ENCODE measurements at regions not wholly inside any gene's neighbourhood (a gene's known extent, or its start where the extent isn't known, plus 50 kb on each side); places are given as distances from the start of the nearest gene placed in this dataset.

GRCh38 chr19:23531976-23532375, 136.7 kb upstream of the ZNF91 start:
- DNase-seq: no peak

GRCh38 chr19:23531231-23531790, 136.0 kb upstream of the ZNF91 start:
- DNase-seq: no peak

GRCh38 chr19:23528376-23528775, 133.1 kb upstream of the ZNF91 start:
- DNase-seq: no peak

- DNase-seq: no peak
These were observed 132.5 kb upstream of the ZNF91 start for GRCh38 chr19:23527797-23528196.

- DNase-seq: no peak
These were observed 131.0 kb upstream of the ZNF91 start for GRCh38 chr19:23526302-23526701.

- no peak for DNase-seq
These were observed 130.1 kb upstream of the ZNF91 start for GRCh38 chr19:23525276-23525852.

- DNase-seq: no peak
These were observed 128.6 kb upstream of the ZNF91 start for GRCh38 chr19:23523863-23524262.

GRCh38 chr19:23522431-23522830, 127.2 kb upstream of the ZNF91 start:
- DNase-seq: no peak

GRCh38 chr19:23521471-23521870, 126.2 kb upstream of the ZNF91 start:
- DNase-seq: no peak

- DNase-seq: no peak
These were observed 125.2 kb upstream of the ZNF91 start for GRCh38 chr19:23520441-23520840.

GRCh38 chr19:23519031-23519430, 123.8 kb upstream of the ZNF91 start:
- no peak for DNase-seq

GRCh38 chr19:23516266-23516665, 121.0 kb upstream of the ZNF91 start:
- DNase-seq: no peak

GRCh38 chr19:23515551-23515950, 120.3 kb upstream of the ZNF91 start:
- no peak for DNase-seq

GRCh38 chr19:23512151-23512925, 117.1 kb upstream of the ZNF91 start:
- DNase-seq: no peak

GRCh38 chr19:23509686-23510450, 114.6 kb upstream of the ZNF91 start:
- DNase-seq: peak; percentile 25

GRCh38 chr19:23507446-23507845, 112.2 kb upstream of the ZNF91 start:
- DNase-seq: no peak

GRCh38 chr19:23505738-23506137, 110.5 kb upstream of the ZNF91 start:
- no peak for DNase-seq

GRCh38 chr19:23482829-23483228, 87.6 kb upstream of the ZNF91 start:
- no peak for DNase-seq

- DNase-seq: peak; percentile 92
These were observed 85.8 kb upstream of the ZNF91 start for GRCh38 chr19:23481043-23481442.

GRCh38 chr19:23475477-23475876, 80.2 kb upstream of the ZNF91 start:
- no peak for DNase-seq

GRCh38 chr19:23474761-23475160, 79.5 kb upstream of the ZNF91 start:
- DNase-seq: no peak

GRCh38 chr19:23474172-23474571, 78.9 kb upstream of the ZNF91 start:
- DNase-seq: no peak

GRCh38 chr19:23470873-23471545, 75.7 kb upstream of the ZNF91 start:
- no peak for DNase-seq

Data from NCI-H2029 (cell line).